ENCODE measurements at regions not wholly inside any gene's neighbourhood (a gene's known extent, or its start where the extent isn't known, plus 50 kb on each side); places are given as distances from the start of the nearest gene placed in this dataset.

- DNase-seq (ENCODE audit: low spot score), result no peak
These were observed 398.9 kb upstream of the ZNF507 start for GRCh38 chr19:31946491-31946890.

GRCh38 chr19:31947436-31948115, 397.8 kb upstream of the ZNF507 start:
- DNase-seq (ENCODE audit: low spot score), result no peak

- DNase-seq (ENCODE audit: low spot score), result no peak
These were observed 392.7 kb upstream of the ZNF507 start for GRCh38 chr19:31952693-31953092.

DNA sequence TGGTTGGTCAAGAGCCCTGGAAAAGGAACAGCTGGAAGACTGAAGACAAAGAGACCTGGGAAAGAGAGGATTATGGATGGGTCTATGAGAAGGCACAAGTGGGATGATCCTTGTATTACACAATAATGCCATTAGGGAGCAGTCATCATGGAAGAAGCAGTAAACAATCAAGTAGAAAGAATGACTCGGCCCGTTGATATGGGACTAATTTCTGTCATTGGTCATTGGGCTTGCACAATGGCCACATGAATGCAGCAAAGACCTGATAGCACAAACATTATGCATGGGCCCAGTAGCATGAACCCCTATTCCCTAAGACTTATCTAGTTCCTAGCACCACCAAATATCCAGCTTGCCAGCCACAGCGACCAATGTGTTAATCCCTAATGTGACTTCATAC, 390.3 kb upstream of the ZNF507 start:
- no peak for DNase-seq (ENCODE audit: low spot score)

GRCh38 chr19:31955884-31956283, 389.5 kb upstream of the ZNF507 start:
- DNase-seq (ENCODE audit: low spot score), result no peak

GRCh38 chr19:31956771-31957392, 388.5 kb upstream of the ZNF507 start:
- DNase-seq (ENCODE audit: low spot score), result no peak

DNA sequence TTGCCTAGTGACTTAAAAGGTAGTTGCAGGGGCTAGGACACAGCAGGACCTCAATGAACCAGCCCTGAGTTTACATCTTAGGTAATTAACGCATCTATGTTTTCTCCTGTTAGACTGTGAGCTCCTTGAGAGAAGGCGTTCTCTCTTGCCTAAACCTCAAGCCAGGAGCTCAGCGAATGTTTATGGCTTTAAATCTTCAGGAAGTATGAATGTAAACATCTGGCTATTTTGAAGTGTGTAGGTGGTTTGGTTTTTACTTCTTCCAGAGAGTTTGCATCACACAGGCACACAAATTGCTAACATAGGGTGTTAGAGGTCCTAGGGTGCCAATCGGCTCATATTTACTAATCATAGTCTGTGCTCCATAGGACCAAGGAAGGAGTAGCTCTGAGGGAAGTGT, 387.7 kb upstream of the ZNF507 start:
- no peak for DNase-seq (ENCODE audit: low spot score)

- no peak for DNase-seq (ENCODE audit: low spot score)
These were observed 385.8 kb upstream of the ZNF507 start for GRCh38 chr19:31959527-31960018.

- no peak for DNase-seq (ENCODE audit: low spot score)
These were observed 384.9 kb upstream of the ZNF507 start for GRCh38 chr19:31960474-31960873.

GRCh38 chr19:31961191-31961590, 384.2 kb upstream of the ZNF507 start:
- no peak for DNase-seq (ENCODE audit: low spot score)

DNA sequence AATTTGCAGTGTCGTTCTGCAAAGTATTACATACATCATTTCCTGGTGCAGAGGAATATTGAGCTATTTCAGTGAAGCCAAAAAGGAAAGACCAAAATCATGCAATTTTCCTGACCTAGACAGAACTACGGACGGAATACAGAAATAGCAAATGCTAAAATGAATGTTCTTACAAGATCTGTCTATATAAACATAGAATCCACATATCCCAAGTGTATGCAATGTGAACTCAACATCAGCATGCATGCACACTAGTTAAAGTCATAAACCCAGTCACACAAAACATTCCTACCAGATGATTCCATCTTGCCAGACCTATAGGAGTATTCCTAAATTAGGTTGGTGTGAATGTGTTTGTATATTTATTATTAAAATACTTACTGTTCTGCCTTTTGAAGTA, 383.7 kb upstream of the ZNF507 start:
- no peak for DNase-seq (ENCODE audit: low spot score)

GRCh38 chr19:31962561-31962996, 382.8 kb upstream of the ZNF507 start:
- DNase-seq (ENCODE audit: low spot score), result no peak

- no peak for DNase-seq (ENCODE audit: low spot score)
These were observed 381.7 kb upstream of the ZNF507 start for GRCh38 chr19:31963746-31964145.

GRCh38 chr19:31969016-31969415, 376.4 kb upstream of the ZNF507 start:
- DNase-seq (ENCODE audit: low spot score), result no peak

- DNase-seq (ENCODE audit: low spot score), result no peak
These were observed 375.4 kb upstream of the ZNF507 start for GRCh38 chr19:31970027-31970461.

DNA sequence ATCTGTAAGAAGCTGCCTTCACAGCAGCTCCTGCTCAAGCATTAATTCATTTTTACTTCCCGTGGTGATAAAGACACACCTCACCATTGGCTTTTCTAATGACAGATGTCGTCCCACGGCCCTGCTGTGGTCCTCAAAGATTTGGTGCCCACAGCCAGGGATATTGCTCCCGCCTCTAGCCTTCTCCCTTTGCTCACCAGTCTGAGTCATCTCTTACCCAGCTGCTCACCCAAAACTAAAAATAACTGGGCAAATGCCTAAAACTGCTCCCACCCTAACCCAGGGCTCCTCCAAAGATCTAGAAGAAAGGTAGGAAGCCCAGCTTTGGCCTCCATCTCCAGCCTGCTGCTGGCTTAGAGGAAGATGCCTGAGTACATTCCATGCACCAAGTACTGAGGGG, 371.1 kb upstream of the ZNF507 start:
- no peak for DNase-seq (ENCODE audit: low spot score)

- DNase-seq (ENCODE audit: low spot score), result no peak
These were observed 370.5 kb upstream of the ZNF507 start for GRCh38 chr19:31974941-31975340.

GRCh38 chr19:31975461-31975860, 369.9 kb upstream of the ZNF507 start:
- DNase-seq (ENCODE audit: low spot score), result no peak

DNA sequence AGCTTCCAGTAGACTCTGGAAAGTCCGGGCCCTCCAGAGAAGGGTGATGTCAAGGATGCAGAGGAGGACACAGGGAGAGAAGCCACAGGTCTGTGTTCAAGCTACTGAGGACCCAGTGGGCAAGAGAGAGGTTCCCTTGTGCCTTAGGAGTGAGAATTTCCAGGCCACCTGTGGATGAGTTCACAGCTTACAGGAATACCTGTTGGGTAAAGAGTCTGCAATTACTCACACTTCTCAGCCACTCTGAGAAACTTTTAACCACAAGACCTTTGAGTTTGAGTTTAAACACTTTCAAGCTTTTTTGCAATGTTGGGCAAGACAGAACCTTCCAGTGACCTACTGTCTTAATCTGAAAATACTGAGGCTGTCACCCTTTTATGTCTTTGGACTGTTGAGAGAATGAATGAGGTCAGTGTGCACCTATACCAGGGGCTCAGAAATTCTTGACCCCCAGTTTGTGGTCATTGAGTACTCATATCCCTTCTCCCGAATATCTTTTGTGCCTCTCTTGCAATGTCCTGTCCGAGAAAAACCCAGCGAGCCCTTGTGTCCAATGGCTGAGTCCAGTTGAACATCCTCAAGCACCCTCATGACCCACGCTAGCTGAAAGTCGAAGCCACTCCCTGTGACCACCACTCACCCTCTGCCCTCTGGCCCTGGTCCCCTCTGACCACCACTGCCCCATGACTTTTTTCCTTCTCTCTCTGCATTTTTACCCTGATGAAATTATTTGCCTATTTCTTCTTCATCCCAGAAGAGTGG, 368.5 kb upstream of the ZNF507 start:
- DNase-seq (ENCODE audit: low spot score), result no peak

- no peak for DNase-seq (ENCODE audit: low spot score)
These were observed 366.0 kb upstream of the ZNF507 start for GRCh38 chr19:31979362-31979761.

GRCh38 chr19:31979949-31980670, 365.3 kb upstream of the ZNF507 start:
- no peak for DNase-seq (ENCODE audit: low spot score)

- DNase-seq (ENCODE audit: low spot score), result no peak
These were observed 364.6 kb upstream of the ZNF507 start for GRCh38 chr19:31980796-31981195.
